SU-DHL-6 (cell line): ENCODE measurements at regions not wholly inside any gene's neighbourhood (a gene's known extent, or its start where the extent isn't known, plus 50 kb on each side); places are given as distances from the start of the nearest gene placed in this dataset.

Experiments used
- H2AFZ ChIP-seq: fragments of 200-600 bp; sonication (generic); 2 replicates; pipeline ENCODE4 v1.6.1; 2014; ENCODE audit warnings: low read depth, mild to moderate bottlenecking, moderate library complexity, mixed read lengths, antibody characterized with exemption, low read length; ENCODE audit not compliant: severe bottlenecking
- H3F3A ChIP-seq: fragments of 200-600 bp; shearing (Covaris generic); 2 replicates; pipeline ENCODE4 v1.6.0; 2016; ENCODE audit warnings: antibody characterized with exemption, mild to moderate bottlenecking; ENCODE audit not compliant: insufficient read depth
- H3K27ac ChIP-seq: fragments of 200-600 bp; sonication (generic); 2 replicates; pipeline ENCODE4 v1.5.1; 2016; ENCODE audit warnings: low read depth, mild to moderate bottlenecking, low read length, moderate library complexity, mixed read lengths
- H3K27me3 ChIP-seq: fragments of 200-600 bp; sonication (generic), shearing (Covaris generic); 2 replicates; pipeline ENCODE4 v1.6.0; 2014; ENCODE audit warnings: mild to moderate bottlenecking, low read length
- H3K36me3 ChIP-seq: fragments of 200-600 bp; sonication (generic); 2 replicates; pipeline ENCODE4 v1.6.1; 2014; ENCODE audit warnings: mild to moderate bottlenecking, low read length, mixed read lengths
- H3K4me2 ChIP-seq: fragments of 300-600, 200-600 bp; shearing (Covaris generic), sonication (generic); 2 replicates; pipeline ENCODE4 v1.6.0; 2014; ENCODE audit warnings: low read length, low read depth, mild to moderate bottlenecking; ENCODE audit not compliant: poor library complexity, severe bottlenecking
- H3K4me3 ChIP-seq: fragments of 200-600 bp; sonication (generic); 2 replicates; pipeline ENCODE4 v1.5.1; 2014; ENCODE audit warnings: antibody characterized with exemption, low read length, mild to moderate bottlenecking, mixed read lengths; ENCODE audit not compliant: insufficient read depth, poor library complexity, severe bottlenecking
- H3K79me2 ChIP-seq: fragments of 200-600 bp; sonication (generic); 2 replicates; pipeline ENCODE4 v1.6.1; 2014; ENCODE audit warnings: mild to moderate bottlenecking, low read length, moderate library complexity; ENCODE audit not compliant: insufficient read depth
- H3K9ac ChIP-seq: fragments of 200-600 bp; sonication (generic); 2 replicates; pipeline ENCODE4 v1.7.0; 2014; ENCODE audit warnings: mild to moderate bottlenecking, low read length
- H3K9me2 ChIP-seq: fragments of 200-600 bp; sonication (generic); replicated peaks from 2 replicates; pipeline ENCODE4 v1.6.1; 2014; ENCODE audit warnings: low read length; ENCODE audit not compliant: insufficient read depth
- H3K9me3 ChIP-seq: fragments of 200-600 bp; sonication (generic); 2 replicates; pipeline ENCODE4 v1.6.1; 2014; ENCODE audit warnings: low read length, mixed read lengths; ENCODE audit not compliant: insufficient read depth
- H4K20me1 ChIP-seq: fragments of 200-600 bp; sonication (generic); 2 replicates; pipeline ENCODE4 v1.6.1; 2014; ENCODE audit warnings: low read depth, mild to moderate bottlenecking, antibody characterized with exemption, low read length, moderate library complexity, mixed read lengths
- CTCF ChIP-seq: fragments of 200-600 bp; sonication (generic); IDR thresholded peaks from one replicate; pipeline ENCODE4 v1.5.1; 2017; ENCODE audit warnings: antibody characterized with exemption, mild to moderate bottlenecking, low read length, moderate library complexity; ENCODE audit not compliant: insufficient read depth, poor library complexity, severe bottlenecking
- EZH2phosphoT487 ChIP-seq: fragments of 200-600 bp; sonication (generic), shearing (Covaris generic); conservative IDR thresholded peaks from 2 replicates; pipeline ENCODE4 v1.6.1; 2018; ENCODE audit warnings: mild to moderate bottlenecking, antibody characterized with exemption, low read length, moderate library complexity, mixed read lengths

- H3K9me3 ChIP-seq, result peaks cover 17% of the 10 kb centered on the region; the same call in 1 of the 2 replicates
- no peaks in the 10 kb centered on the region for H3F3A ChIP-seq
- H3K36me3 ChIP-seq, result no peaks in the 10 kb centered on the region
- H3K9ac ChIP-seq, result no peak overlapping the region
- no peaks in the 10 kb centered on the region for H4K20me1 ChIP-seq
- H3K4me2 ChIP-seq, result no peak overlapping the region
- no peaks in the 10 kb centered on the region for H3K9me2 ChIP-seq
- no peaks in the 10 kb centered on the region for H3K27me3 ChIP-seq
- no peak overlapping the region for H2AFZ ChIP-seq
- H3K79me2 ChIP-seq, result no peaks in the 10 kb centered on the region
- TF ChIP-seq CTCF, result no peak
- no peak for TF ChIP-seq EZH2phosphoT487
- H3K4me3 ChIP-seq, result no peak overlapping the region
- H3K27ac ChIP-seq, result no peak overlapping the region
Observed at GRCh38 chr4:171718665-171719064, 94.5 kb upstream of the GALNTL6 start.

GRCh38 chr4:171718069-171718468 is 95.1 kb upstream of the GALNTL6 start:
- H3K27me3 ChIP-seq, result no peaks in the 10 kb centered on the region
- H3K27ac ChIP-seq, result no peak overlapping the region
- no peak overlapping the region for H3K9ac ChIP-seq
- H3K36me3 ChIP-seq, result no peaks in the 10 kb centered on the region
- no peak overlapping the region for H2AFZ ChIP-seq
- TF ChIP-seq EZH2phosphoT487 (no peak), CTCF (no peak)
- H3K4me2 ChIP-seq, result no peak overlapping the region
- H3K9me2 ChIP-seq, result no peaks in the 10 kb centered on the region
- H3K9me3 ChIP-seq, result peaks cover 17% of the 10 kb centered on the region; the same call in 1 of the 2 replicates
- H3K4me3 ChIP-seq, result no peak overlapping the region
- H3F3A ChIP-seq, result no peaks in the 10 kb centered on the region
- H4K20me1 ChIP-seq, result no peaks in the 10 kb centered on the region
- no peaks in the 10 kb centered on the region for H3K79me2 ChIP-seq

GRCh38 chr4:171717231-171717741 is 95.9 kb upstream of the GALNTL6 start:
- Histone ChIP-seq H3K36me3 (no peaks in the 10 kb centered on the region), H3F3A (no peaks in the 10 kb centered on the region)
- TF ChIP-seq CTCF, result no peak
- TF ChIP-seq EZH2phosphoT487, result no peak

More at GRCh38 chr4:171717231-171717741, 95.9 kb upstream of the GALNTL6 start:
- Histone ChIP-seq H3K79me2 (no peaks in the 10 kb centered on the region), H3K4me2 (no peak overlapping the region), H4K20me1 (no peaks in the 10 kb centered on the region), H3K9ac (no peak overlapping the region), H3K9me2 (no peaks in the 10 kb centered on the region), H3K9me3 (peaks cover 17% of the 10 kb centered on the region; the same call in 1 of the 2 replicates), H3K27me3 (no peaks in the 10 kb centered on the region), H3K27ac (no peak overlapping the region), H2AFZ (no peak overlapping the region), H3K4me3 (no peak overlapping the region)
